GM23338 (cell line): ENCODE measurements at regions not wholly inside any gene's neighbourhood (a gene's known extent, or its start where the extent isn't known, plus 50 kb on each side); places are given as distances from the start of the nearest gene placed in this dataset.

Source experiments
- CREB1 ChIP-seq: fragments of 250-450 bp; sonication (Bioruptor Pico); IDR thresholded peaks from 2 replicates; pipeline ENCODE4 v1.5.0; 2020; ENCODE audit warnings: low read depth, mild to moderate bottlenecking, moderate library complexity
- EZH2 ChIP-seq: fragments of 200-600 bp; sonication (generic); IDR thresholded peaks from one replicate; pipeline ENCODE4 v1.8.0; 2017; ENCODE audit warnings: antibody characterized with exemption, mild to moderate bottlenecking, low read depth; ENCODE audit not compliant: unreplicated experiment
- EZH2phosphoT487 ChIP-seq: fragments of 200-600 bp; sonication (generic); IDR thresholded peaks from one replicate; pipeline ENCODE4 v1.8.1; 2018; ENCODE audit warnings: antibody characterized with exemption; ENCODE audit not compliant: unreplicated experiment
- JUNB ChIP-seq: IDR thresholded peaks from one replicate; pipeline ENCODE4 v1.6.1; 2016; ENCODE audit warnings: antibody characterized with exemption; ENCODE audit not compliant: unreplicated experiment
- NANOG ChIP-seq: IDR thresholded peaks from 2 replicates; pipeline ENCODE4 v1.6.1; 2016; ENCODE audit warnings: antibody characterized with exemption, borderline replicate concordance
- POLR2AphosphoS5 ChIP-seq: IDR thresholded peaks from 2 replicates; pipeline ENCODE4 v1.6.1; 2016; ENCODE audit warnings: antibody characterized with exemption, low read depth
- STAT1 ChIP-seq: IDR thresholded peaks from one replicate; pipeline ENCODE4 v1.6.1; 2016; ENCODE audit warnings: antibody characterized with exemption; ENCODE audit not compliant: unreplicated experiment
- ZNF114 ChIP-seq: fragments of 250-450 bp; sonication (Bioruptor Pico); IDR thresholded peaks from 2 replicates; pipeline ENCODE4 v1.5.0; 2020; ENCODE audit warnings: mild to moderate bottlenecking, moderate library complexity
- ZNF331 ChIP-seq: fragments of 250-450 bp; sonication (Bioruptor Pico); IDR thresholded peaks from 2 replicates; pipeline ENCODE4 v1.5.0; 2020; ENCODE audit warnings: low read depth, mild to moderate bottlenecking, moderate library complexity
- TF ChIP-seq, protein P1 (sequence below), 2 experiments: fragments of 200-600 bp in 1 of 2; sonication (generic) in 1 of 2; conservative IDR thresholded peaks; 2 replicates each; pipeline versions ENCODE4 v1.5.1 to v1.6.1; 2016 to 2017; ENCODE audit warnings: antibody characterized with exemption in 2 of 2, low read depth in 2 of 2, mild to moderate bottlenecking in 2 of 2, moderate library complexity in 1 of 2
- TF ChIP-seq, protein P2 (sequence below): IDR thresholded peaks from 2 replicates; pipeline ENCODE4 v1.6.1; 2016; ENCODE audit warnings: antibody characterized with exemption
- TF ChIP-seq, protein P3 (sequence below): IDR thresholded peaks from one replicate; pipeline ENCODE4 v1.6.1; 2018; ENCODE audit warnings: antibody characterized with exemption; ENCODE audit not compliant: unreplicated experiment

DNA sequence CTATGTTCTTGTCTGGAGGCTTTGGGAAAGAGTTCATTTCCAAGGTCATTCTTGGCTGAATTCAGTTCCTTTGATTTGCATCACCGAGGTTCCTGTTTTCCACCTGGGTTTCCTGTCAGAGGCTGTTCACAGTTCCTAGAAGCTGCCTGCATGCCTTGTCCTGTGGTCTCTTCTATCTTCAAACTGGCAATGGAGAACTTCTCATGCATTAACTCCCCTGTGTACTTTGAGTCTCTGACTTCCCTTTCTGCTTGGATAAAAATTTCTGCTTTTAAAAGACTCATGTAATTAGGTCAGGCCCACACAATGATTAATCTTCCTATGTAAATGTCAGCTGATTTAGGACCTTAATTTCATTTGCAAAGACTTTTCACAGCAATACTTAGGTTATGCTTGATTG lies 499.3 kb upstream of the FANCL start:
- no peak for TF ChIP-seq POLR2AphosphoS5
- TF ChIP-seq, protein P1, sequence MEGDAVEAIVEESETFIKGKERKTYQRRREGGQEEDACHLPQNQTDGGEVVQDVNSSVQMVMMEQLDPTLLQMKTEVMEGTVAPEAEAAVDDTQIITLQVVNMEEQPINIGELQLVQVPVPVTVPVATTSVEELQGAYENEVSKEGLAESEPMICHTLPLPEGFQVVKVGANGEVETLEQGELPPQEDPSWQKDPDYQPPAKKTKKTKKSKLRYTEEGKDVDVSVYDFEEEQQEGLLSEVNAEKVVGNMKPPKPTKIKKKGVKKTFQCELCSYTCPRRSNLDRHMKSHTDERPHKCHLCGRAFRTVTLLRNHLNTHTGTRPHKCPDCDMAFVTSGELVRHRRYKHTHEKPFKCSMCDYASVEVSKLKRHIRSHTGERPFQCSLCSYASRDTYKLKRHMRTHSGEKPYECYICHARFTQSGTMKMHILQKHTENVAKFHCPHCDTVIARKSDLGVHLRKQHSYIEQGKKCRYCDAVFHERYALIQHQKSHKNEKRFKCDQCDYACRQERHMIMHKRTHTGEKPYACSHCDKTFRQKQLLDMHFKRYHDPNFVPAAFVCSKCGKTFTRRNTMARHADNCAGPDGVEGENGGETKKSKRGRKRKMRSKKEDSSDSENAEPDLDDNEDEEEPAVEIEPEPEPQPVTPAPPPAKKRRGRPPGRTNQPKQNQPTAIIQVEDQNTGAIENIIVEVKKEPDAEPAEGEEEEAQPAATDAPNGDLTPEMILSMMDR (conservative IDR thresholded peaks at IDR 0.05; ENCODE audit: low read depth in 2 of 2) = no peak
- TF ChIP-seq, protein P2, sequence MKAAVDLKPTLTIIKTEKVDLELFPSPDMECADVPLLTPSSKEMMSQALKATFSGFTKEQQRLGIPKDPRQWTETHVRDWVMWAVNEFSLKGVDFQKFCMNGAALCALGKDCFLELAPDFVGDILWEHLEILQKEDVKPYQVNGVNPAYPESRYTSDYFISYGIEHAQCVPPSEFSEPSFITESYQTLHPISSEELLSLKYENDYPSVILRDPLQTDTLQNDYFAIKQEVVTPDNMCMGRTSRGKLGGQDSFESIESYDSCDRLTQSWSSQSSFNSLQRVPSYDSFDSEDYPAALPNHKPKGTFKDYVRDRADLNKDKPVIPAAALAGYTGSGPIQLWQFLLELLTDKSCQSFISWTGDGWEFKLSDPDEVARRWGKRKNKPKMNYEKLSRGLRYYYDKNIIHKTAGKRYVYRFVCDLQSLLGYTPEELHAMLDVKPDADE = no peak
- no peak for TF ChIP-seq EZH2
- TF ChIP-seq JUNB = no peak
- TF ChIP-seq STAT1 = no peak
- TF ChIP-seq CREB1 (CRISPR knock-in tag) = no peak
- no peak for TF ChIP-seq ZNF114 (CRISPR knock-in tag)
- TF ChIP-seq EZH2phosphoT487 = no peak
- TF ChIP-seq, protein P3, sequence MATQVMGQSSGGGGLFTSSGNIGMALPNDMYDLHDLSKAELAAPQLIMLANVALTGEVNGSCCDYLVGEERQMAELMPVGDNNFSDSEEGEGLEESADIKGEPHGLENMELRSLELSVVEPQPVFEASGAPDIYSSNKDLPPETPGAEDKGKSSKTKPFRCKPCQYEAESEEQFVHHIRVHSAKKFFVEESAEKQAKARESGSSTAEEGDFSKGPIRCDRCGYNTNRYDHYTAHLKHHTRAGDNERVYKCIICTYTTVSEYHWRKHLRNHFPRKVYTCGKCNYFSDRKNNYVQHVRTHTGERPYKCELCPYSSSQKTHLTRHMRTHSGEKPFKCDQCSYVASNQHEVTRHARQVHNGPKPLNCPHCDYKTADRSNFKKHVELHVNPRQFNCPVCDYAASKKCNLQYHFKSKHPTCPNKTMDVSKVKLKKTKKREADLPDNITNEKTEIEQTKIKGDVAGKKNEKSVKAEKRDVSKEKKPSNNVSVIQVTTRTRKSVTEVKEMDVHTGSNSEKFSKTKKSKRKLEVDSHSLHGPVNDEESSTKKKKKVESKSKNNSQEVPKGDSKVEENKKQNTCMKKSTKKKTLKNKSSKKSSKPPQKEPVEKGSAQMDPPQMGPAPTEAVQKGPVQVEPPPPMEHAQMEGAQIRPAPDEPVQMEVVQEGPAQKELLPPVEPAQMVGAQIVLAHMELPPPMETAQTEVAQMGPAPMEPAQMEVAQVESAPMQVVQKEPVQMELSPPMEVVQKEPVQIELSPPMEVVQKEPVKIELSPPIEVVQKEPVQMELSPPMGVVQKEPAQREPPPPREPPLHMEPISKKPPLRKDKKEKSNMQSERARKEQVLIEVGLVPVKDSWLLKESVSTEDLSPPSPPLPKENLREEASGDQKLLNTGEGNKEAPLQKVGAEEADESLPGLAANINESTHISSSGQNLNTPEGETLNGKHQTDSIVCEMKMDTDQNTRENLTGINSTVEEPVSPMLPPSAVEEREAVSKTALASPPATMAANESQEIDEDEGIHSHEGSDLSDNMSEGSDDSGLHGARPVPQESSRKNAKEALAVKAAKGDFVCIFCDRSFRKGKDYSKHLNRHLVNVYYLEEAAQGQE = no peak
- no peak for TF ChIP-seq ZNF331 (CRISPR knock-in tag)
- TF ChIP-seq NANOG = no peak
